ENCODE measurements at regions not wholly inside any gene's neighbourhood (a gene's known extent, or its start where the extent isn't known, plus 50 kb on each side); places are given as distances from the start of the nearest gene placed in this dataset.

- no peak for TF ChIP-seq POLR2A (IDR thresholded peaks at IDR 0.05)
- no peak for TF ChIP-seq CTCF (IDR thresholded peaks at IDR 0.05)
These were observed 133.0 kb upstream of the CADM2 start for GRCh38 chr3:84825817-84826216.

Measured in uterus (tissue), 2 donors.